WTC11 (cell line): ENCODE measurements at regions not wholly inside any gene's neighbourhood (a gene's known extent, or its start where the extent isn't known, plus 50 kb on each side); places are given as distances from the start of the nearest gene placed in this dataset.

Source experiments
- ATAC-seq: fragments of 200-7000 bp; cut with Tn5 transposase; 2 replicates; pipeline ENCODE4 v1.10.0; 2021; ENCODE audit warnings: mild to moderate bottlenecking, moderate library complexity
- CTCF ChIA-PET: fragments of 300-600 bp; sonication (Branson Sonifier 250); formaldehyde crosslinking; loops from one replicate; lab custom pipeline; 2021; ENCODE audit warnings: antibody characterized with exemption; lab: Charles Lee
- POLR2A ChIA-PET: fragments of 350-600 bp; sonication (Branson Sonifier 250); formaldehyde crosslinking; loops from one replicate; lab custom pipeline; 2021; ENCODE audit warnings: antibody characterized with exemption; lab: Charles Lee
- DNase-seq: peaks from one replicate; pipeline ENCODE4 v3.0.0; 2021; ENCODE audit warnings: low spot score
- H3K27ac Mint-ChIP-seq: 2 replicates; pipeline ENCODE4 v1.8.0; 2021; ENCODE audit warnings: mixed read lengths
- H3K27me3 Mint-ChIP-seq: 2 replicates; pipeline ENCODE4 v1.8.0; 2021; ENCODE audit warnings: low read depth, mild to moderate bottlenecking, moderate library complexity, mixed read lengths
- H3K36me3 Mint-ChIP-seq: 2 replicates; pipeline ENCODE4 v1.8.0; 2021; ENCODE audit warnings: mixed read lengths
- H3K4me1 Mint-ChIP-seq: 2 replicates; pipeline ENCODE4 v1.8.0; 2022; ENCODE audit warnings: mixed read lengths
- H3K4me3 Mint-ChIP-seq: 2 replicates; pipeline ENCODE4 v1.8.0; 2021; ENCODE audit warnings: mild to moderate bottlenecking, moderate library complexity, mixed read lengths
- H3K9me3 Mint-ChIP-seq: 2 replicates; pipeline ENCODE4 v1.8.0; 2021; ENCODE audit warnings: mixed read lengths
- AFF4 ChIP-seq: sonication (generic); formaldehyde crosslinking; IDR thresholded peaks from 2 replicates; pipeline ENCODE4 v1.8.1; 2023; ENCODE audit warnings: mild to moderate bottlenecking, missing genetic modification reagents, borderline replicate concordance
- CDX4 ChIP-seq: fragments of 250-450 bp; sonication (Bioruptor Pico); IDR thresholded peaks from 2 replicates; pipeline ENCODE4 v1.9.0; 2021; ENCODE audit warnings: moderate library complexity, mild to moderate bottlenecking, inconsistent platforms, borderline replicate concordance
- ELF4 ChIP-seq: sonication (generic); formaldehyde crosslinking; IDR thresholded peaks from 2 replicates; pipeline ENCODE4 v1.8.1; 2022; ENCODE audit warnings: low read depth, mild to moderate bottlenecking, moderate library complexity, missing genetic modification reagents
- FOXJ3 ChIP-seq: sonication (generic); formaldehyde crosslinking; IDR thresholded peaks from 2 replicates; pipeline ENCODE4 v1.9.0; 2021; ENCODE audit warnings: missing genetic modification reagents, mild to moderate bottlenecking, borderline replicate concordance
- FOXP4 ChIP-seq: sonication (generic); formaldehyde crosslinking; IDR thresholded peaks from 2 replicates; pipeline ENCODE4 v1.8.0; 2022; ENCODE audit warnings: mild to moderate bottlenecking, missing genetic modification reagents
- GABPB1 ChIP-seq: sonication (generic); formaldehyde crosslinking; IDR thresholded peaks from 2 replicates; pipeline ENCODE4 v1.8.1; 2023; ENCODE audit warnings: mild to moderate bottlenecking, missing genetic modification reagents
- IRF2 ChIP-seq: sonication (generic); formaldehyde crosslinking; IDR thresholded peaks from 2 replicates; pipeline ENCODE4 v1.8.0; 2022; ENCODE audit warnings: low read depth, missing genetic modification reagents, borderline replicate concordance
- JUN ChIP-seq: sonication (generic); formaldehyde crosslinking; IDR thresholded peaks from 2 replicates; pipeline ENCODE4 v1.8.0; 2023; ENCODE audit warnings: mild to moderate bottlenecking, missing genetic modification reagents
- NFE2L1 ChIP-seq: sonication (generic); formaldehyde crosslinking; IDR thresholded peaks from 2 replicates; pipeline ENCODE4 v1.8.1; 2023; ENCODE audit warnings: missing genetic modification reagents
- OVOL2 ChIP-seq: fragments of 250-450 bp; sonication (Bioruptor Pico); IDR thresholded peaks from 2 replicates; pipeline ENCODE4 v1.9.0; 2021; ENCODE audit warnings: mild to moderate bottlenecking, borderline replicate concordance
- PREB ChIP-seq: sonication (generic); formaldehyde crosslinking; IDR thresholded peaks from 2 replicates; pipeline ENCODE4 v1.8.1; 2022; ENCODE audit warnings: mild to moderate bottlenecking, missing genetic modification reagents, moderate library complexity, borderline replicate concordance
- RORB ChIP-seq: fragments of 250-450 bp; sonication (Bioruptor Pico); IDR thresholded peaks from 2 replicates; pipeline ENCODE4 v1.9.0; 2021; ENCODE audit warnings: mild to moderate bottlenecking
- USF1 ChIP-seq: sonication (generic); formaldehyde crosslinking; IDR thresholded peaks from 2 replicates; pipeline ENCODE4 v1.8.0; 2022; ENCODE audit warnings: mild to moderate bottlenecking, missing genetic modification reagents
- ZBTB21 ChIP-seq: sonication (generic); formaldehyde crosslinking; IDR thresholded peaks from 2 replicates; pipeline ENCODE4 v1.8.1; 2023; ENCODE audit warnings: mild to moderate bottlenecking, missing genetic modification reagents, borderline replicate concordance
- ZNF138 ChIP-seq: sonication (generic); formaldehyde crosslinking; conservative IDR thresholded peaks from 2 replicates; pipeline ENCODE4 v1.8.1; 2022; ENCODE audit warnings: mild to moderate bottlenecking, moderate library complexity, missing genetic modification reagents
- ZNF219 ChIP-seq: sonication (generic); formaldehyde crosslinking; IDR thresholded peaks from 2 replicates; pipeline ENCODE4 v1.8.0; 2023; ENCODE audit warnings: missing genetic modification reagents, mild to moderate bottlenecking, borderline replicate concordance
- ZNF263 ChIP-seq: sonication (generic); formaldehyde crosslinking; IDR thresholded peaks from 2 replicates; pipeline ENCODE4 v1.8.1; 2022; ENCODE audit warnings: low read depth, mild to moderate bottlenecking, moderate library complexity, missing genetic modification reagents
- ZNF423 ChIP-seq: fragments of 250-450 bp; sonication (Bioruptor Pico); IDR thresholded peaks from 2 replicates; pipeline ENCODE4 v2.1.2; 2022; ENCODE audit warnings: mild to moderate bottlenecking, moderate library complexity
- ZNF532 ChIP-seq: fragments of 250-450 bp; sonication (Bioruptor Pico); IDR thresholded peaks from 2 replicates; pipeline ENCODE4 v1.9.0; 2021; ENCODE audit warnings: mild to moderate bottlenecking, borderline replicate concordance

GRCh38 chr5:144009116-144009515 lies 161.3 kb downstream of the YIPF5 start:
- peaks cover 86% of the 10 kb centered on the region for H3K36me3 Mint-ChIP-seq
- no peak for ATAC-seq
- no peak overlapping the region for H3K4me3 Mint-ChIP-seq
- DNase-seq = no peak
- POLR2A ChIA-PET = no interaction called here
- TF ChIP-seq FOXP4 = no peak
- no peak for TF ChIP-seq OVOL2
- no peak for TF ChIP-seq ZNF423 (CRISPR knock-in tag)
- no peak for TF ChIP-seq ZNF263 (CRISPR knock-in tag)
- TF ChIP-seq GABPB1 (CRISPR knock-in tag) = no peak
- no peak for TF ChIP-seq AFF4 (CRISPR knock-in tag)
- TF ChIP-seq ZNF138 (CRISPR knock-in tag) = no peak
- no peak for TF ChIP-seq PREB
- no peak for TF ChIP-seq JUN (CRISPR knock-in tag)
- no peak for TF ChIP-seq CDX4
- no peak for TF ChIP-seq RORB (CRISPR knock-in tag)
- no peak for TF ChIP-seq IRF2 (CRISPR knock-in tag)
- TF ChIP-seq ZNF219 (CRISPR knock-in tag) = no peak
- TF ChIP-seq NFE2L1 (CRISPR knock-in tag) = no peak
- no peak for TF ChIP-seq ZBTB21 (CRISPR knock-in tag)
- no peak for TF ChIP-seq USF1 (CRISPR knock-in tag)
- TF ChIP-seq FOXJ3 (CRISPR knock-in tag) = no peak
- no peak for TF ChIP-seq ZNF532
- no peak for TF ChIP-seq ELF4
- H3K27me3 Mint-ChIP-seq = no peaks in the 10 kb centered on the region; the same call in none of the 2 replicates
- H3K4me1 Mint-ChIP-seq = peaks cover 29% of the 10 kb centered on the region
- peaks cover 79% of the 10 kb centered on the region for H3K9me3 Mint-ChIP-seq
- CTCF ChIA-PET = no interaction called here
- H3K27ac Mint-ChIP-seq = no peak overlapping the region
